ENCODE measurements at regions not wholly inside any gene's neighbourhood (a gene's known extent, or its start where the extent isn't known, plus 50 kb on each side); places are given as distances from the start of the nearest gene placed in this dataset.

GRCh38 chr2:207385076-207385475, 144.7 kb upstream of the CREB1 start:
- Mint-ChIP-seq H3K27me3 (no peaks in the 10 kb centered on the region), H3K27ac (no peak overlapping the region), H3K9me3 (ENCODE audit: insufficient read depth) (peaks cover 8% of the 10 kb centered on the region), H3K4me1 (no peaks in the 10 kb centered on the region), H3K4me3 (no peak overlapping the region)
- no peaks in the 10 kb centered on the region for H3K79me2 ChIP-seq (ENCODE audit: control insufficient read depth, insufficient read depth, low read length)
- no peak overlapping the region for H2AFZ ChIP-seq (ENCODE audit: insufficient read depth, low read depth, low read length, poor library complexity, severe bottlenecking)
- no peak for TF ChIP-seq EZH2 (IDR thresholded peaks at IDR 0.05; ENCODE audit: borderline replicate concordance, insufficient read depth, low read depth, low read length, poor library complexity, severe bottlenecking)
- TF ChIP-seq, protein P1, sequence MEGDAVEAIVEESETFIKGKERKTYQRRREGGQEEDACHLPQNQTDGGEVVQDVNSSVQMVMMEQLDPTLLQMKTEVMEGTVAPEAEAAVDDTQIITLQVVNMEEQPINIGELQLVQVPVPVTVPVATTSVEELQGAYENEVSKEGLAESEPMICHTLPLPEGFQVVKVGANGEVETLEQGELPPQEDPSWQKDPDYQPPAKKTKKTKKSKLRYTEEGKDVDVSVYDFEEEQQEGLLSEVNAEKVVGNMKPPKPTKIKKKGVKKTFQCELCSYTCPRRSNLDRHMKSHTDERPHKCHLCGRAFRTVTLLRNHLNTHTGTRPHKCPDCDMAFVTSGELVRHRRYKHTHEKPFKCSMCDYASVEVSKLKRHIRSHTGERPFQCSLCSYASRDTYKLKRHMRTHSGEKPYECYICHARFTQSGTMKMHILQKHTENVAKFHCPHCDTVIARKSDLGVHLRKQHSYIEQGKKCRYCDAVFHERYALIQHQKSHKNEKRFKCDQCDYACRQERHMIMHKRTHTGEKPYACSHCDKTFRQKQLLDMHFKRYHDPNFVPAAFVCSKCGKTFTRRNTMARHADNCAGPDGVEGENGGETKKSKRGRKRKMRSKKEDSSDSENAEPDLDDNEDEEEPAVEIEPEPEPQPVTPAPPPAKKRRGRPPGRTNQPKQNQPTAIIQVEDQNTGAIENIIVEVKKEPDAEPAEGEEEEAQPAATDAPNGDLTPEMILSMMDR (IDR thresholded peaks at IDR 0.05), result no peak
- DNase-seq (no peak), ATAC-seq (ENCODE audit: low read depth) (no peak)
- H3K9ac ChIP-seq (ENCODE audit: low read length), result no peak overlapping the region
- no peak overlapping the region for H3K27ac ChIP-seq (ENCODE audit: low read length in 2 of 2)
- H3K4me3 ChIP-seq (ENCODE audit: control extremely low read depth in 1 of 5, extremely low read depth in 1 of 5, insufficient read depth in 1 of 5, low read depth in 2 of 5, low read length in 4 of 5), result no peak overlapping the region
- peaks cover 0 to 3% (median 0%) of the 10 kb centered on the region in 4 experiments for H3K27me3 ChIP-seq (replicated peaks in 1 of 4; ENCODE audit: control extremely low read depth in 1 of 4, control insufficient read depth in 3 of 4, insufficient read depth in 4 of 4, low read length in 3 of 4)
- H4K20me1 ChIP-seq (ENCODE audit: control insufficient read depth, insufficient read depth, low read length, poor library complexity, severe bottlenecking), result no peaks in the 10 kb centered on the region
- H3K36me3 ChIP-seq (replicated peaks in 1 of 2; ENCODE audit: control extremely low read depth in 1 of 2, control insufficient read depth in 1 of 2, extremely low read depth in 1 of 2, insufficient read depth in 2 of 2, low read length in 1 of 2), result no peaks in the 10 kb centered on the region
- H3K4me2 ChIP-seq (replicated peaks; ENCODE audit: low read depth, low read length, poor library complexity, severe bottlenecking), result no peak overlapping the region
- ChIA-PET CTCF (no interaction called here), POLR2A (no interaction called here)
- intact Hi-C loops (cut with micrococcal nuclease), result no loop called here
- no CpG with 5 or more reads among the region's 1 CpG for WGBS (ENCODE audit: insufficient coverage)
- no peaks in the 10 kb centered on the region for H3K4me1 ChIP-seq (ENCODE audit: control insufficient read depth in 2 of 2, insufficient read depth in 2 of 2, low read length in 2 of 2)
- H3K9me3 ChIP-seq (ENCODE audit: control extremely low read depth in 1 of 3, control insufficient read depth in 2 of 3, insufficient read depth in 1 of 3, low read length in 2 of 3), result peaks cover 0 to 17% (median 2%) of the 10 kb centered on the region in 3 donors

- peaks cover 0 to 10% (median 2%) of the 10 kb centered on the region in 3 donors for H3K9me3 ChIP-seq (ENCODE audit: control extremely low read depth in 1 of 3, control insufficient read depth in 2 of 3, insufficient read depth in 1 of 3, low read length in 2 of 3)
- H3K9ac ChIP-seq (ENCODE audit: low read length), result no peak overlapping the region
- no peaks in the 10 kb centered on the region for H3K36me3 ChIP-seq (replicated peaks in 1 of 2; ENCODE audit: control extremely low read depth in 1 of 2, control insufficient read depth in 1 of 2, extremely low read depth in 1 of 2, insufficient read depth in 2 of 2, low read length in 1 of 2)
- no peaks in the 10 kb centered on the region for H3K4me1 Mint-ChIP-seq
- H3K27ac Mint-ChIP-seq, result no peak overlapping the region
- H3K27me3 ChIP-seq (replicated peaks in 1 of 4; ENCODE audit: control extremely low read depth in 1 of 4, control insufficient read depth in 3 of 4, insufficient read depth in 4 of 4, low read length in 3 of 4), result peaks cover 0 to 1% (median 0%) of the 10 kb centered on the region in 4 experiments
- no peak overlapping the region for H3K4me2 ChIP-seq (replicated peaks; ENCODE audit: low read depth, low read length, poor library complexity, severe bottlenecking)
- DNase-seq, result no peak
- ChIA-PET POLR2A (no interaction called here), CTCF (no interaction called here)
- H2AFZ ChIP-seq (ENCODE audit: insufficient read depth, low read depth, low read length, poor library complexity, severe bottlenecking), result no peak overlapping the region
- H3K27ac ChIP-seq (ENCODE audit: low read length in 2 of 2), result no peak overlapping the region
- H4K20me1 ChIP-seq (ENCODE audit: control insufficient read depth, insufficient read depth, low read length, poor library complexity, severe bottlenecking), result no peaks in the 10 kb centered on the region
- no peaks in the 10 kb centered on the region for H3K4me1 ChIP-seq (ENCODE audit: control insufficient read depth in 2 of 2, insufficient read depth in 2 of 2, low read length in 2 of 2)
- peaks cover 5% of the 10 kb centered on the region for H3K9me3 Mint-ChIP-seq (ENCODE audit: insufficient read depth)
- H3K79me2 ChIP-seq (ENCODE audit: control insufficient read depth, insufficient read depth, low read length), result no peaks in the 10 kb centered on the region
- intact Hi-C loops (cut with micrococcal nuclease), result no loop called here
- WGBS (ENCODE audit: insufficient coverage), result 100% methylated on average over 1 of the region's 1 CpG
- no peak overlapping the region for H3K4me3 Mint-ChIP-seq
- H3K4me3 ChIP-seq (ENCODE audit: control extremely low read depth in 1 of 5, extremely low read depth in 1 of 5, insufficient read depth in 1 of 5, low read depth in 2 of 5, low read length in 4 of 5), result no peak overlapping the region
- no peaks in the 10 kb centered on the region for H3K27me3 Mint-ChIP-seq
- ATAC-seq (ENCODE audit: low read depth), result no peak
- TF ChIP-seq, protein P1 (IDR thresholded peaks at IDR 0.05), result no peak
- no peak for TF ChIP-seq EZH2 (IDR thresholded peaks at IDR 0.05; ENCODE audit: borderline replicate concordance, insufficient read depth, low read depth, low read length, poor library complexity, severe bottlenecking)
Observed at GRCh38 chr2:207385903-207386302, 143.9 kb upstream of the CREB1 start.

All from B cell (primary cell).